Loucy (cell line): ENCODE measurements at regions not wholly inside any gene's neighbourhood (a gene's known extent, or its start where the extent isn't known, plus 50 kb on each side); places are given as distances from the start of the nearest gene placed in this dataset.

Experiments used
- H2AFZ ChIP-seq: fragments of 200-600 bp; sonication (generic); 2 replicates; pipeline ENCODE4 v1.6.0; 2016; ENCODE audit warnings: antibody characterized with exemption, mild to moderate bottlenecking, low read length, moderate library complexity
- H3F3A ChIP-seq: fragments of 200-600 bp; 2 replicates; pipeline ENCODE4 v1.6.0; 2016; ENCODE audit warnings: antibody characterized with exemption, low read depth, mild to moderate bottlenecking
- H3K27me3 ChIP-seq: fragments of 200-600 bp; sonication (generic); 2 replicates; pipeline ENCODE4 v1.6.1; 2014; ENCODE audit warnings: low read length, mild to moderate bottlenecking; ENCODE audit not compliant: insufficient read depth, poor library complexity, severe bottlenecking
- H3K36me3 ChIP-seq: fragments of 200-600 bp; sonication (generic); 2 replicates; pipeline ENCODE4 v1.6.1; 2016; ENCODE audit warnings: low read length; ENCODE audit not compliant: insufficient read depth
- H3K4me1 ChIP-seq: fragments of 200-600 bp; sonication (generic); 2 replicates; pipeline ENCODE4 v1.5.1; 2014; ENCODE audit warnings: low read length, mild to moderate bottlenecking; ENCODE audit not compliant: insufficient read depth, poor library complexity, severe bottlenecking
- H3K4me2 ChIP-seq: fragments of 200-600 bp; sonication (generic); 2 replicates; pipeline ENCODE4 v1.6.0; 2014; ENCODE audit warnings: antibody characterized with exemption, low read length, low read depth, mild to moderate bottlenecking; ENCODE audit not compliant: poor library complexity, severe bottlenecking
- H3K4me3 ChIP-seq: fragments of 200-600 bp; sonication (generic); 2 replicates; pipeline ENCODE4 v1.5.1; 2014; ENCODE audit warnings: low read length, mild to moderate bottlenecking, mixed read lengths; ENCODE audit not compliant: poor library complexity, severe bottlenecking
- H3K79me2 ChIP-seq: fragments of 200-600 bp; sonication (generic); 2 replicates; pipeline ENCODE4 v1.6.1; 2014; ENCODE audit warnings: low read length; ENCODE audit not compliant: insufficient read depth
- H3K9ac ChIP-seq: fragments of 200-600 bp; sonication (generic); 2 replicates; pipeline ENCODE4 v1.6.0; 2014; ENCODE audit warnings: mild to moderate bottlenecking, low read depth, low read length, moderate library complexity; ENCODE audit not compliant: poor library complexity, severe bottlenecking
- H3K9me2 ChIP-seq: fragments of 200-600 bp; sonication (generic); replicated peaks from 2 replicates; pipeline ENCODE4 v1.6.1; 2016; ENCODE audit warnings: low read depth, low read length, mixed read lengths
- H3K9me3 ChIP-seq: fragments of 200-600 bp; sonication (generic); 2 replicates; pipeline ENCODE4 v1.6.1; 2014; ENCODE audit warnings: mild to moderate bottlenecking, antibody characterized with exemption, low read length, low read depth; ENCODE audit not compliant: insufficient read depth
- H4K20me1 ChIP-seq: fragments of 200-600 bp; sonication (generic); 2 replicates; pipeline ENCODE4 v1.6.0; 2014; ENCODE audit warnings: antibody characterized with exemption, low read length, mild to moderate bottlenecking; ENCODE audit not compliant: insufficient read depth, poor library complexity, severe bottlenecking
- CTCF ChIP-seq: fragments of 200-600 bp; sonication (generic); conservative IDR thresholded peaks from 2 replicates; pipeline ENCODE4 v1.5.1; 2014; ENCODE audit warnings: mild to moderate bottlenecking, antibody characterized with exemption, low read length
- EZH2phosphoT487 ChIP-seq: fragments of 200-600 bp; IDR thresholded peaks from 2 replicates; pipeline ENCODE4 v1.6.1; 2018; ENCODE audit warnings: antibody characterized with exemption, mild to moderate bottlenecking, moderate library complexity, borderline replicate concordance

GRCh38 chr10:25675615-25676014, 258.4 kb upstream of the MYO3A start:
- no peak overlapping the region for H2AFZ ChIP-seq
- no peak overlapping the region for H3K4me2 ChIP-seq
- no peaks in the 10 kb centered on the region for H3K27me3 ChIP-seq
- no peaks in the 10 kb centered on the region for H3K36me3 ChIP-seq
- no peak overlapping the region for H3K9ac ChIP-seq
- H3K4me3 ChIP-seq: no peak overlapping the region
- no peaks in the 10 kb centered on the region for H3F3A ChIP-seq
- no peaks in the 10 kb centered on the region for H3K4me1 ChIP-seq
- H3K79me2 ChIP-seq: no peaks in the 10 kb centered on the region
- no peak for TF ChIP-seq EZH2phosphoT487
- no peak for TF ChIP-seq CTCF
- no peaks in the 10 kb centered on the region for H4K20me1 ChIP-seq
- H3K9me3 ChIP-seq: no peaks in the 10 kb centered on the region
- H3K9me2 ChIP-seq: no peaks in the 10 kb centered on the region

GRCh38 chr10:25678220-25678619, 255.8 kb upstream of the MYO3A start:
- Histone ChIP-seq H3K9me2 (no peaks in the 10 kb centered on the region), H3K9me3 (no peaks in the 10 kb centered on the region), H2AFZ (no peak overlapping the region), H3K27me3 (no peaks in the 10 kb centered on the region), H3K9ac (no peak overlapping the region), H4K20me1 (no peaks in the 10 kb centered on the region), H3K4me1 (no peaks in the 10 kb centered on the region), H3K36me3 (no peaks in the 10 kb centered on the region), H3K4me2 (no peak overlapping the region), H3F3A (no peaks in the 10 kb centered on the region), H3K4me3 (no peak overlapping the region), H3K79me2 (no peaks in the 10 kb centered on the region)
- TF ChIP-seq CTCF (no peak), EZH2phosphoT487 (no peak)

- H2AFZ ChIP-seq: no peak overlapping the region
- H3K4me1 ChIP-seq: no peaks in the 10 kb centered on the region
- H3K9ac ChIP-seq: no peak overlapping the region
- no peaks in the 10 kb centered on the region for H3K36me3 ChIP-seq
- no peak for TF ChIP-seq EZH2phosphoT487
- no peak for TF ChIP-seq CTCF
- no peaks in the 10 kb centered on the region for H3F3A ChIP-seq
- H4K20me1 ChIP-seq: no peaks in the 10 kb centered on the region
- no peak overlapping the region for H3K4me2 ChIP-seq
- H3K79me2 ChIP-seq: no peaks in the 10 kb centered on the region
- H3K4me3 ChIP-seq: no peak overlapping the region
- H3K9me2 ChIP-seq: no peaks in the 10 kb centered on the region
- no peaks in the 10 kb centered on the region for H3K27me3 ChIP-seq
- H3K9me3 ChIP-seq: no peaks in the 10 kb centered on the region
These were observed 255.4 kb upstream of the MYO3A start for GRCh38 chr10:25678666-25679065.
